HEK293 (cell line): ENCODE measurements at regions not wholly inside any gene's neighbourhood (a gene's known extent, or its start where the extent isn't known, plus 50 kb on each side); places are given as distances from the start of the nearest gene placed in this dataset.

Source experiments
- CTCF ChIA-PET: fragments of 350-600 bp; formaldehyde crosslinking; extraction: SDS; loops from one replicate; lab custom pipeline; 2021; ENCODE audit warnings: antibody characterized with exemption; lab: Yijun Ruan, JAX
- POLR2A ChIA-PET: fragments of 300-600 bp; formaldehyde crosslinking; extraction: SDS; loops from one replicate; lab custom pipeline; 2020; ENCODE audit warnings: antibody characterized with exemption, inconsistent platforms; lab: Yijun Ruan, JAX
- H3K27ac ChIP-seq: fragments of 200-500 bp; sonication (Bioruptor generic); 2 replicates; pipeline ENCODE4 v1.5.1; 2014; ENCODE audit warnings: low read depth, low read length, control low read depth, inconsistent platforms; ENCODE audit errors: extremely low read depth
- H3K36me3 ChIP-seq, 2 experiments: fragments of 200-500 bp in 1 of 2; sonication (Bioruptor generic) in 1 of 2; 1 replicate in 1 of 2; 2 replicates in 1 of 2; pipeline ENCODE4 v1.5.1; 2014 to 2017; ENCODE audit warnings: inconsistent platforms in 2 of 2, low read length in 2 of 2; ENCODE audit not compliant: control insufficient read depth in 2 of 2, insufficient read depth in 1 of 2
- H3K4me1 ChIP-seq: fragments of 200-500 bp; sonication (Bioruptor generic); 2 replicates; pipeline ENCODE4 v1.5.1; 2014; ENCODE audit warnings: mild to moderate bottlenecking, low read length, inconsistent platforms; ENCODE audit not compliant: control insufficient read depth, insufficient read depth
- H3K4me3 ChIP-seq: 2 replicates; pipeline ENCODE4 v1.5.1; 2011; ENCODE audit warnings: low read depth, mild to moderate bottlenecking, control low read depth, low read length, moderate library complexity
- H3K9me3 ChIP-seq: fragments of 200-500 bp; sonication (Bioruptor generic); 2 replicates; pipeline ENCODE4 v1.5.1; 2014; ENCODE audit warnings: low read depth, low read length, inconsistent platforms; ENCODE audit not compliant: control insufficient read depth, insufficient read depth
- GFI1B ChIP-seq: fragments of 450-650 bp; formaldehyde crosslinking; IDR thresholded peaks from 2 replicates; pipeline ENCODE4 v1.5.1; 2016; ENCODE audit warnings: missing biosample characterization, missing genetic modification characterization
- GLI2 ChIP-seq: fragments of 450-650 bp; formaldehyde crosslinking; IDR thresholded peaks from 2 replicates; pipeline ENCODE4; 2017; ENCODE audit warnings: missing biosample characterization, missing genetic modification characterization, low read depth, borderline replicate concordance
- GLIS2 ChIP-seq: fragments of 450-650 bp; formaldehyde crosslinking; IDR thresholded peaks from 2 replicates; pipeline ENCODE4 v1.5.1; 2016; ENCODE audit warnings: missing biosample characterization, missing genetic modification characterization
- HOXA7 ChIP-seq: sonication (generic); formaldehyde crosslinking; IDR thresholded peaks from 2 replicates; pipeline ENCODE4 v1.8.1; 2022; ENCODE audit warnings: missing genetic modification reagents, borderline replicate concordance
- MZF1 ChIP-seq: fragments of 450-650 bp; formaldehyde crosslinking; IDR thresholded peaks from 2 replicates; pipeline ENCODE4 v1.5.1; 2017; ENCODE audit warnings: missing biosample characterization, missing genetic modification characterization, borderline replicate concordance
- REPIN1 ChIP-seq: fragments of 450-650 bp; formaldehyde crosslinking; IDR thresholded peaks from 2 replicates; pipeline ENCODE4 v1.5.1; 2017; ENCODE audit warnings: missing biosample characterization, missing genetic modification characterization, low read depth
- TRIM28 ChIP-seq: IDR thresholded peaks from 2 replicates; pipeline ENCODE4 v1.6.1; 2011; ENCODE audit warnings: low read length, control low read depth, borderline replicate concordance
- ZNF18 ChIP-seq: fragments of 450-650 bp; formaldehyde crosslinking; IDR thresholded peaks from 2 replicates; pipeline ENCODE4 v1.5.1; 2016; ENCODE audit warnings: missing biosample characterization, missing genetic modification characterization
- ZNF433 ChIP-seq: fragments of 450-650 bp; formaldehyde crosslinking; IDR thresholded peaks from 2 replicates; pipeline ENCODE4 v1.5.1; 2016; ENCODE audit warnings: missing biosample characterization, missing genetic modification characterization, low read depth
- ZNF513 ChIP-seq: fragments of 450-650 bp; IDR thresholded peaks from 2 replicates; pipeline ENCODE4 v1.5.1; 2018; ENCODE audit warnings: missing biosample characterization, missing genetic modification characterization
- ZNF518A ChIP-seq: fragments of 450-650 bp; formaldehyde crosslinking; conservative IDR thresholded peaks from 2 replicates; pipeline ENCODE4 v1.5.1; 2016; ENCODE audit warnings: low read depth, missing biosample characterization, missing genetic modification characterization
- ZNF529 ChIP-seq: fragments of 450-650 bp; formaldehyde crosslinking; IDR thresholded peaks from 2 replicates; pipeline ENCODE4 v1.5.1; 2017; ENCODE audit warnings: missing genetic modification characterization, missing biosample characterization; ENCODE audit not compliant: insufficient replicate concordance
- ZNF530 ChIP-seq: fragments of 450-650 bp; formaldehyde crosslinking; IDR thresholded peaks from 2 replicates; pipeline ENCODE4 v1.5.1; 2016; ENCODE audit warnings: low read depth, missing biosample characterization, missing genetic modification characterization
- ZNF623 ChIP-seq: fragments of 450-650 bp; formaldehyde crosslinking; IDR thresholded peaks from 2 replicates; pipeline ENCODE4 v1.5.1; 2016; ENCODE audit warnings: missing biosample characterization, missing genetic modification characterization
- ZNF626 ChIP-seq: fragments of 450-650 bp; sonication (Bioruptor Pico); formaldehyde crosslinking; IDR thresholded peaks from 2 replicates; pipeline ENCODE4 v1.5.1; 2018; ENCODE audit warnings: missing biosample characterization, missing genetic modification characterization, inconsistent platforms
- ZNF677 ChIP-seq: fragments of 450-650 bp; IDR thresholded peaks from 2 replicates; pipeline ENCODE4 v1.5.0; 2018; ENCODE audit warnings: missing biosample characterization, mild to moderate bottlenecking, missing genetic modification characterization, moderate library complexity
- ZNF76 ChIP-seq: fragments of 450-650 bp; formaldehyde crosslinking; IDR thresholded peaks from 2 replicates; pipeline ENCODE4; 2016; ENCODE audit warnings: low read depth, missing biosample characterization, missing genetic modification characterization, borderline replicate concordance
- ZNF791 ChIP-seq: fragments of 450-650 bp; formaldehyde crosslinking; IDR thresholded peaks from 2 replicates; pipeline ENCODE4 v1.5.1; 2016; ENCODE audit warnings: missing biosample characterization, missing genetic modification characterization
- ZNF792 ChIP-seq: fragments of 450-650 bp; formaldehyde crosslinking; IDR thresholded peaks from 2 replicates; pipeline ENCODE4 v1.5.1; 2016; ENCODE audit warnings: missing biosample characterization, missing genetic modification characterization

- ChIA-PET CTCF (no interaction called here), POLR2A (no interaction called here)
- Histone ChIP-seq H3K27ac (no peak overlapping the region), H3K36me3 (no peaks in the 10 kb centered on the region), H3K9me3 (no peaks in the 10 kb centered on the region), H3K4me3 (no peak overlapping the region), H3K4me1 (no peaks in the 10 kb centered on the region)
- TF ChIP-seq ZNF518A (tag by site-specific recombination), result no peak
- TF ChIP-seq, all 188 proteins: peak for 0
Measured at GRCh38 chr5:29001666-29002065, 1963.3 kb upstream of the CDH9 start.

- no peaks in the 10 kb centered on the region for H3K9me3 ChIP-seq
- ChIA-PET CTCF (no interaction called here), POLR2A (no interaction called here)
- H3K27ac ChIP-seq, result no peak overlapping the region
- TF ChIP-seq REPIN1 (no peak), ZNF792 (tag by site-specific recombination) (no peak), ZNF677 (tag by site-specific recombination) (no peak)
- no peaks in the 10 kb centered on the region for H3K36me3 ChIP-seq
- H3K4me3 ChIP-seq, result no peak overlapping the region
- no peaks in the 10 kb centered on the region for H3K4me1 ChIP-seq
Measured at GRCh38 chr5:28984639-28985038, 1946.3 kb upstream of the CDH9 start.

GRCh38 chr5:28975508-28975907, 1937.1 kb upstream of the CDH9 start:
- no peaks in the 10 kb centered on the region for H3K36me3 ChIP-seq
- POLR2A ChIA-PET, result no interaction called here
- H3K4me3 ChIP-seq, result no peak overlapping the region
- TF ChIP-seq MZF1 (tag by site-specific recombination), result no peak
- no peak for TF ChIP-seq ZNF529 (tag by site-specific recombination)
- no peak for TF ChIP-seq HOXA7 (CRISPR knock-in tag)
- TF ChIP-seq ZNF626 (tag by site-specific recombination), result no peak
- no peak for TF ChIP-seq TRIM28
- TF ChIP-seq ZNF791, result no peak
- TF ChIP-seq GLI2 (tag by site-specific recombination), result no peak
- TF ChIP-seq ZNF530 (tag by site-specific recombination), result no peak
- no peak for TF ChIP-seq ZNF513 (tag by site-specific recombination)
- TF ChIP-seq ZNF76 (tag by site-specific recombination), result no peak
- no peak for TF ChIP-seq GFI1B (tag by site-specific recombination)
- no peak for TF ChIP-seq ZNF433
- TF ChIP-seq ZNF623 (tag by site-specific recombination), result no peak
- TF ChIP-seq GLIS2 (tag by site-specific recombination), result no peak
- TF ChIP-seq ZNF18 (tag by site-specific recombination), result no peak
- TF ChIP-seq, all 188 proteins: peak for 0
- Histone ChIP-seq H3K4me1 (no peaks in the 10 kb centered on the region), H3K27ac (no peak overlapping the region), H3K9me3 (no peaks in the 10 kb centered on the region)
- CTCF ChIA-PET, result no interaction called here
